ENCODE measurements at regions not wholly inside any gene's neighbourhood (a gene's known extent, or its start where the extent isn't known, plus 50 kb on each side); places are given as distances from the start of the nearest gene placed in this dataset.
A peak's percentile ranks its signal among the peaks of the same experiment; 100 is the strongest.

- CTCF ChIA-PET: no interaction called here
- DNase-seq (ENCODE audit: low spot score): peak; percentile 70
- POLR2A ChIA-PET (ENCODE audit: low non-redundant PET): no interaction called here
- TF ChIP-seq CTCF (conservative IDR thresholded peaks at IDR 0.05; ENCODE audit: low read depth): no peak
- H3K27ac ChIP-seq: no peak overlapping the region; the same call in 1 of the 2 replicates
Measured at GRCh38 chr12:124233041-124233796, 61.7 kb upstream of the RFLNA start.

DNA sequence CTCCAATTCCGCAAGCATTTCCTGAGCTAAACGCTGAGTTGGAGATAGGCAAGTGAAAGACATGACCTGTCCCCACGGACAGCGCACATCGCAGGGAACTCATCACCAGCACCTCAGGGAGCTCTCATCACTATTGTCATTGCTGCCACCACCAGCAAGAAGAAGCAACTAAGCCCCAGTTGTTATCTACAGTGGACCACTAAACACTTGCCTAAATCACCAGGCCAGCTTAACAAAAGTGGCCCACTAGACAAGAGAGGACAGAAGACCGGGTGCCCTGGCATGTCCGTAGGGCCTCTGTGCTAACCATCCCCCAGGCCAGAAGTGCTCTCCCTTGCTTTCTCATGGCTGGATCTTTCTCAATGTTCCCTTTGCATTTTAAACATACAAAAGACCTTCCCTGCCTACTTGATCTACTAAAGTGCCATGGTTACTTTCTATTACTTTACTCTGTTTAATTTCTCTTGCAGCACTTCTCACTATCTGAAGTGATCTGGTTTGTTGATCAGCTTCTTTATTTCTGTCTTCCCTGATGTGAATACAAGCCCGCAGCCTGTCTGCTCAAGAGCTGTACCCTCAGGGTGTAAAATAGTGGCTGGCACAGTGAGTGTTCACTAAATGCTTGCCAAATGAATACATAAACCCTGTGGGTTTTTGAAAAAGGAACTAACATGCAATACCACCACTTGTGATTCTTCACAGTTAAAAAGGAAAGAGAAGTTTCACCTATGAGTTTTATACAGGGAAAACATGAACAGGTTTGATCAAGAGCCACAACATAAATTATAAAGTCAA is 60.9 kb upstream of the RFLNA start:
- no peak for TF ChIP-seq CTCF (conservative IDR thresholded peaks at IDR 0.05; ENCODE audit: low read depth)
- H3K27ac ChIP-seq: no peak overlapping the region; the same call in 1 of the 2 replicates
- ChIA-PET CTCF (interaction anchor here (0.6 kb wide), 1 partner anchor 329 kb away, joined by 3 read pairs; no protein-coding TSS in a partner anchor), POLR2A (ENCODE audit: low non-redundant PET) (no interaction called here)
- peak; percentile 21 for DNase-seq (ENCODE audit: low spot score)

- ChIA-PET CTCF (interaction anchor here (0.5 kb wide), 1 partner anchor 522 kb away, joined by 3 read pairs; no protein-coding TSS in a partner anchor), POLR2A (ENCODE audit: low non-redundant PET) (no interaction called here)
- H3K27ac ChIP-seq: no peak overlapping the region
- no peak for TF ChIP-seq CTCF (conservative IDR thresholded peaks at IDR 0.05; ENCODE audit: low read depth)
- DNase-seq (ENCODE audit: low spot score): peak; percentile 38
Measured at GRCh38 chr12:124236625-124237031, 58.3 kb upstream of the RFLNA start.

DNA sequence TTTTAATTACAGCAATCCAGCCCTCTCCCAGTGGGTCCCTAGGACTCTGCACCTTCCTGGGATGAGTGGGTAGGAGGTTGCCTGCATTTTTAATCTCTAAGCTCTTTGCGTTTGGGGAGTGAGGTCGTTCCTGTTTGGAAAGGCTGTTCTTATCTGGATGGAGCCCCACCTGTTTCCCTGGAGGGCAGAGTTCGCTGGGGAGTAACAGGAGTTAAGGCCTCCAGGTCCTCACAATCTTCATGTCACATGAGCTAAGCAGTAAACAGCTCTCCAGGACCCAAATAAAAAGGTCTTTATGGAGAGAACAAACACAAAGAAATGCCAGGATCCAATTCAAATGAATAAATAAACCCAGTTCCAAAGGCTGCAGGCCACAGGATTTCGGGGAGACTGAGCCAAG is 56.0 kb upstream of the RFLNA start:
- H3K27ac ChIP-seq: no peak overlapping the region
- POLR2A ChIA-PET (ENCODE audit: low non-redundant PET): no interaction called here
- no peak for TF ChIP-seq CTCF (conservative IDR thresholded peaks at IDR 0.05; ENCODE audit: low read depth)
- CTCF ChIA-PET: no interaction called here
- no peak for DNase-seq (ENCODE audit: low spot score)

- no peak for TF ChIP-seq CTCF (conservative IDR thresholded peaks at IDR 0.05; ENCODE audit: low read depth)
- DNase-seq (ENCODE audit: low spot score): peak; percentile 29
- no peak overlapping the region for H3K27ac ChIP-seq
- CTCF ChIA-PET: no interaction called here
- POLR2A ChIA-PET (ENCODE audit: low non-redundant PET): no interaction called here
Measured at GRCh38 chr12:124240493-124240892, 54.4 kb upstream of the RFLNA start.

GRCh38 chr12:124241776-124242528 is 52.9 kb upstream of the RFLNA start:
- DNase-seq (ENCODE audit: low spot score): no peak
- no peak for TF ChIP-seq CTCF (conservative IDR thresholded peaks at IDR 0.05; ENCODE audit: low read depth)
- ChIA-PET POLR2A (ENCODE audit: low non-redundant PET) (no interaction called here), CTCF (no interaction called here)
- H3K27ac ChIP-seq: no peak overlapping the region
